Uterus (tissue), 3 donors: ENCODE measurements at regions not wholly inside any gene's neighbourhood (a gene's known extent, or its start where the extent isn't known, plus 50 kb on each side); places are given as distances from the start of the nearest gene placed in this dataset.
A peak's percentile ranks its signal among the peaks of the same experiment; 100 is the strongest.

Experiments used
- DNase-seq, 2 donors: peaks; one replicate each; pipeline ENCODE4 v3.0.0-alpha.2; 2019 to 2020
- H3K27ac ChIP-seq, 2 donors: fragments of 200-600 bp; sonication (generic); 1 replicate in 1 of 2; 2 replicates in 1 of 2; pipeline ENCODE4 v1.5.1; 2016 to 2018
- H3K27me3 ChIP-seq, 2 donors: fragments of 200-600 bp; sonication (generic); one replicate each; pipeline ENCODE4 v1.5.1; 2018 to 2019; ENCODE audit warnings: control low read depth in 1 of 2
- H3K36me3 ChIP-seq, 2 donors: fragments of 200-600 bp; sonication (generic); one replicate each; pipeline ENCODE4 v1.5.1; 2019; ENCODE audit warnings: control low read depth in 1 of 2
- H3K4me1 ChIP-seq, 2 donors: fragments of 200-600 bp; sonication (generic); one replicate each; pipeline ENCODE4 v1.5.1; 2018 to 2019; ENCODE audit warnings: control low read depth in 1 of 2
- H3K4me3 ChIP-seq, 2 donors: fragments of 200-600 bp; sonication (generic); 1 replicate in 1 of 2; 2 replicates in 1 of 2; pipeline ENCODE4 v1.5.1; 2018 to 2019; ENCODE audit warnings: mild to moderate bottlenecking in 1 of 2
- H3K9me3 ChIP-seq, 2 donors: fragments of 200-600 bp; sonication (generic); one replicate each; pipeline ENCODE4 v1.5.1; 2019; ENCODE audit warnings: control low read depth in 1 of 2
- CTCF ChIP-seq, 4 experiments: fragments of 200-600 bp in 2 of 4; fragments of 450-650 bp in 2 of 4; sonication (generic) in 2 of 4; IDR thresholded peaks; one replicate each; pipeline ENCODE4 v1.5.1; 2016 to 2019; ENCODE audit warnings: antibody characterized with exemption in 4 of 4, mild to moderate bottlenecking in 2 of 4, moderate library complexity in 1 of 4
- POLR2A ChIP-seq, 2 donors: fragments of 450-650 bp; IDR thresholded peaks; one replicate each; pipeline ENCODE4 v1.6.1; 2016; ENCODE audit warnings: antibody characterized with exemption in 2 of 2, mild to moderate bottlenecking in 1 of 2, moderate library complexity in 1 of 2
- intact Hi-C: fragments of 100-400 bp; cut with DNase I; formaldehyde crosslinking; loops from one replicate; pipeline ENCODE4 v1.15.1; 2023; ENCODE audit warnings: low total_unique reads
- donor health status: DM: yes; HTN: yes; CAD: no.

DNA sequence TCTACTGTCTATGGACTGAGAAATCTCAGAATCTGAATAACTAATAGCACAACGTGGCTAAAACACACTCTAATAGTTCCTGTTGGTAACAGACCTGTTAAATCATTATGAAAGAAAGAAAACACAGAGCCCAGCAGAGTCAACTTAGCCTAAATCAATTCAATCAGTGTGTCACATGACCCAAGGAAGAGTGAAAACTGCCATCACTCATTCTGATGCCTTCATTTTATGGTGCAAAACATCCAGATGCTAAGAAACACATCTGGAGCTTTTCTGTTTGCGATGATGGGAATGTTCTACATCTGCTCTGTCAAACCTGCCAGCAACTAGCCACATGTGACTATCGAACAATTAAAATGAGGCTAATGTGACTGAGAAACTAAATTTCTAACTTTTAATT is 295.7 kb upstream of the TRIB2 start:
- no peaks in the 10 kb centered on the region for H3K4me1 ChIP-seq
- no peaks in the 10 kb centered on the region for H3K36me3 ChIP-seq
- H3K27me3 ChIP-seq: no peaks in the 10 kb centered on the region
- DNase-seq: no peak
- TF ChIP-seq CTCF (IDR thresholded peaks at IDR 0.05): no peak
- no peak for TF ChIP-seq POLR2A (IDR thresholded peaks at IDR 0.05)
- no peak overlapping the region for H3K27ac ChIP-seq
- intact Hi-C loops: no loop called here
- no peak overlapping the region for H3K4me3 ChIP-seq
- H3K9me3 ChIP-seq: no peaks in the 10 kb centered on the region

DNA sequence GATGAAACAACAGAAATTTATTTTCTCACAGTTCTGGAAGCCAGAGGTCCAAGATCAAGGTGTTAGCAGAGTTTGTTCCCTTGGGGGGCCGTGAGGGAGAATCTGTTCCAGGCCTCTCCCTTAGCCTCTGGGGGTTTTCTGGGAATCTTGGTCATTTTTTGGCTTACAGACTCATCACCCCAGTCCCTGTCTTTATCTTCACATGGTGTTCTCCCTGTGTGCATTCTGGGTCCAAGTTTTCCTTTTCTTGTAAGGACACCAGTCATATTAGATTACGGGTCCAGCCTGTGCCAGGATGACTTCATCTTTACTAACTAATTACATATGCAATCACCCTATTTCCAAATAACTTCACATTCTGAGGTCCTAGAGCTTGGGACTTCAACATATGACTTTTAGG is 292.5 kb upstream of the TRIB2 start:
- DNase-seq: no peak
- H3K27ac ChIP-seq: no peak overlapping the region
- no peaks in the 10 kb centered on the region for H3K27me3 ChIP-seq
- TF ChIP-seq CTCF (IDR thresholded peaks at IDR 0.05) (no peak), POLR2A (IDR thresholded peaks at IDR 0.05) (no peak)
- H3K4me1 ChIP-seq: no peaks in the 10 kb centered on the region
- H3K36me3 ChIP-seq: no peaks in the 10 kb centered on the region
- intact Hi-C loops: no loop called here
- no peak overlapping the region for H3K4me3 ChIP-seq
- H3K9me3 ChIP-seq: no peaks in the 10 kb centered on the region

DNA sequence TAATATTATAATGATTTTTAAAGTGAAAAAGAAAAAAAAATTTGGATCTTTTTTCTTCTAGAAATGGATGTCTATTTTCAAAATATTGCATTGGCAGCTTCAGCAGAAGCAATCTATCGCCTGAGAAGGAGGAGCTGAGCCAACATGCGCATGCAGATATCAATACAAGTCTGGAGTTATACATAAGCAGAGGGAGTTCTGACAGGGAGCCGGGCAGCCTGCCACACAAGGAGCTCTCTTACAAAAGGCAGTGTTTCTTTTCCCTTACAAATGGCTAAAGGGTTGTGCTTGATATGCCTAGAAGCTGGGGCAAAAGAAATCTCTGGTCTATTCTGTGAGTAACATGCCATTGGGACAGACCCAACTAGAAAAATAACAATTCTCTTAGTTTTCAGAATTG is 291.9 kb upstream of the TRIB2 start:
- no peak for TF ChIP-seq POLR2A (IDR thresholded peaks at IDR 0.05)
- TF ChIP-seq CTCF (IDR thresholded peaks at IDR 0.05): no peak
- intact Hi-C loops: no loop called here
- peak; percentile 33 to 35 for DNase-seq

DNA sequence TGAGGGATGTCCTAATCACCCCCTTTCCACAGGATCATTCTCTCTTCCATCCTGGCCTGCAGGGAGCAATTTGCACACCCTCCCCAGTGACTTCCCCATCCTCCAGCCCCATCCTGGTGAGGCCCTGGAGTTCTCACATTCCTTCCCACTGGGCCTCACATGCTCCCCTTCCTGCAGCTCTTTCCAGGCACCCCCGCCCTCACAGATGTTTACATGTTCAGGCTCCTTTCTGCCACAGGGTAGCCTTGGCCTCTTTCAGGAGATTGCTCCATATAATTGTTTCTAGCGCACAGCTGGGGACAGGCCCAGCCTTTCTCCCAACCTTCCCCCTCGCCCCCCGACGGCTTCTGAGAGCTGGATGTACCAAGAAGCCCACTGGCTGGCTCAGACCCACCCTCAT is 288.4 kb upstream of the TRIB2 start:
- no peak overlapping the region for H3K27ac ChIP-seq
- no peak overlapping the region for H3K4me3 ChIP-seq
- H3K4me1 ChIP-seq: no peaks in the 10 kb centered on the region
- H3K9me3 ChIP-seq: no peaks in the 10 kb centered on the region
- intact Hi-C loops: no loop called here
- no peak for DNase-seq
- H3K36me3 ChIP-seq: no peaks in the 10 kb centered on the region
- H3K27me3 ChIP-seq: no peaks in the 10 kb centered on the region
- TF ChIP-seq CTCF (IDR thresholded peaks at IDR 0.05) (no peak), POLR2A (IDR thresholded peaks at IDR 0.05) (no peak)

More for the DNA sequence above, 291.9 kb upstream of the TRIB2 start:
- no peak overlapping the region for H3K4me3 ChIP-seq
- no peak overlapping the region for H3K27ac ChIP-seq
- H3K36me3 ChIP-seq: no peaks in the 10 kb centered on the region
- no peaks in the 10 kb centered on the region for H3K4me1 ChIP-seq
- H3K27me3 ChIP-seq: no peaks in the 10 kb centered on the region
- no peaks in the 10 kb centered on the region for H3K9me3 ChIP-seq

DNA sequence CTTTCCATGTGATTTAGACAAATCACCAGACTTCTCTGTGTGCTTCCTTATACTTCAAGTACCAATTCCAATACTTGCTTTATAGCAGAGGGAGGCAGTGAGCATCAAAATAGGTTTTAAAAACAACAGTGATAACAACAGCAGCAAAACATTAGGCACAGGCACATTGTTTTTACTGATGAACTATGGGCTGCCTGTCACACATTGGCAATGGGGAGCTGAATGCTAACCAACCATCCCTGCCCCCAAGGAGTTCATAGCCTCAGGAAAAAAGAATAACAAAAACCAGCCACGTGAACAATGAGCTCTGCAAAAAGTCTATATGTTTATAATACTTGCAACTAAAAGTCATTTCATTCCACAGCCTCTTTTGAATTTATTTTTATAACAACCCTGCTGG is 287.9 kb upstream of the TRIB2 start:
- Histone ChIP-seq H3K4me1 (no peaks in the 10 kb centered on the region), H3K27me3 (no peaks in the 10 kb centered on the region), H3K27ac (no peak overlapping the region), H3K36me3 (no peaks in the 10 kb centered on the region), H3K4me3 (no peak overlapping the region), H3K9me3 (no peaks in the 10 kb centered on the region)
- DNase-seq: no peak
- intact Hi-C loops: no loop called here
- TF ChIP-seq CTCF (IDR thresholded peaks at IDR 0.05): no peak
- TF ChIP-seq POLR2A (IDR thresholded peaks at IDR 0.05): no peak
